ENCODE measurements at regions not wholly inside any gene's neighbourhood (a gene's known extent, or its start where the extent isn't known, plus 50 kb on each side); places are given as distances from the start of the nearest gene placed in this dataset.

GRCh38 chr4:149065753-149066152 lies 623.5 kb upstream of the NR3C2 start:
- H3K4me3 ChIP-seq (ENCODE audit: low read depth, low read length): no peak overlapping the region
- H3K27ac ChIP-seq (ENCODE audit: extremely low read depth, low read depth, low read length): no peak overlapping the region
- no peaks in the 10 kb centered on the region for H3K4me1 ChIP-seq (ENCODE audit: control insufficient read depth, insufficient read depth, low read length)
- no peaks in the 10 kb centered on the region for H3K36me3 ChIP-seq (ENCODE audit: control insufficient read depth in 2 of 2, insufficient read depth in 1 of 2, low read length in 2 of 2)
- TF ChIP-seq ZSCAN30 (tag by site-specific recombination; IDR thresholded peaks at IDR 0.05) (no peak), ZNF140 (tag by site-specific recombination; IDR thresholded peaks at IDR 0.05) (no peak), ZNF830 (tag by site-specific recombination; IDR thresholded peaks at IDR 0.05; ENCODE audit: low read depth) (no peak), ZNF292 (tag by site-specific recombination; IDR thresholded peaks at IDR 0.05; ENCODE audit: borderline replicate concordance, low read depth) (no peak), HOXD13 (CRISPR knock-in tag; IDR thresholded peaks at IDR 0.05; ENCODE audit: borderline replicate concordance) (no peak), ZSCAN5A (tag by site-specific recombination; IDR thresholded peaks at IDR 0.05) (no peak), ZBTB6 (tag by site-specific recombination; IDR thresholded peaks at IDR 0.05) (no peak), ZNF544 (tag by site-specific recombination; IDR thresholded peaks at IDR 0.05) (no peak)
- no peaks in the 10 kb centered on the region for H3K9me3 ChIP-seq (ENCODE audit: control insufficient read depth, insufficient read depth, low read depth, low read length)
- ChIA-PET POLR2A (no interaction called here), CTCF (no interaction called here)

- ChIA-PET CTCF (no interaction called here), POLR2A (no interaction called here)
- Histone ChIP-seq H3K9me3 (ENCODE audit: control insufficient read depth, insufficient read depth, low read depth, low read length) (no peaks in the 10 kb centered on the region), H3K27ac (ENCODE audit: extremely low read depth, low read depth, low read length) (no peak overlapping the region), H3K4me3 (ENCODE audit: low read depth, low read length) (no peak overlapping the region), H3K36me3 (ENCODE audit: control insufficient read depth in 2 of 2, insufficient read depth in 1 of 2, low read length in 2 of 2) (no peaks in the 10 kb centered on the region), H3K4me1 (ENCODE audit: control insufficient read depth, insufficient read depth, low read length) (no peaks in the 10 kb centered on the region)
- TF ChIP-seq ZNF76 (tag by site-specific recombination; IDR thresholded peaks at IDR 0.05; ENCODE audit: borderline replicate concordance, low read depth): no peak
- TF ChIP-seq YY2 (tag by site-specific recombination; IDR thresholded peaks at IDR 0.05): no peak
- TF ChIP-seq ZNF830 (tag by site-specific recombination; IDR thresholded peaks at IDR 0.05; ENCODE audit: low read depth): no peak
- TF ChIP-seq BCL6B (tag by site-specific recombination; IDR thresholded peaks at IDR 0.05): no peak
- no peak for TF ChIP-seq ZNF121 (tag by site-specific recombination; IDR thresholded peaks at IDR 0.05)
- TF ChIP-seq FEZF1 (tag by site-specific recombination; IDR thresholded peaks at IDR 0.05): no peak
- TF ChIP-seq ZNF280D (tag by site-specific recombination; IDR thresholded peaks at IDR 0.05): no peak
These were observed 620.8 kb upstream of the NR3C2 start for GRCh38 chr4:149062997-149063396.

- ChIA-PET CTCF (no interaction called here), POLR2A (no interaction called here)
- no peaks in the 10 kb centered on the region for H3K36me3 ChIP-seq (ENCODE audit: control insufficient read depth in 2 of 2, insufficient read depth in 1 of 2, low read length in 2 of 2)
- TF ChIP-seq ZNF423 (tag by site-specific recombination; IDR thresholded peaks at IDR 0.05) (no peak), ZBTB48 (tag by site-specific recombination; IDR thresholded peaks at IDR 0.05) (no peak), ZNF324 (tag by site-specific recombination; IDR thresholded peaks at IDR 0.05) (no peak), ZNF624 (tag by site-specific recombination; IDR thresholded peaks at IDR 0.05) (no peak), ZNF239 (tag by site-specific recombination; IDR thresholded peaks at IDR 0.05) (no peak), ZNF280C (tag by site-specific recombination; IDR thresholded peaks at IDR 0.05) (no peak), KLF16 (tag by site-specific recombination; IDR thresholded peaks at IDR 0.05) (no peak), ZNF501 (tag by site-specific recombination; IDR thresholded peaks at IDR 0.05) (no peak)
- H3K9me3 ChIP-seq (ENCODE audit: control insufficient read depth, insufficient read depth, low read depth, low read length): no peaks in the 10 kb centered on the region
- no peaks in the 10 kb centered on the region for H3K4me1 ChIP-seq (ENCODE audit: control insufficient read depth, insufficient read depth, low read length)
- no peak overlapping the region for H3K27ac ChIP-seq (ENCODE audit: extremely low read depth, low read depth, low read length)
- H3K4me3 ChIP-seq (ENCODE audit: low read depth, low read length): no peak overlapping the region
These were observed 615.4 kb upstream of the NR3C2 start for GRCh38 chr4:149057594-149057993.
